MCF 10A (cell line): ENCODE measurements at regions not wholly inside any gene's neighbourhood (a gene's known extent, or its start where the extent isn't known, plus 50 kb on each side); places are given as distances from the start of the nearest gene placed in this dataset.

ENCODE experiments used
- BruUV-seq: library from RNA; stranded (reverse); fragments of 400-500 nt; replicated peaks from 2 replicates; lab custom pipeline; 2021; lab: Mats Ljungman, UMichigan
- CTCF ChIA-PET: fragments of 300-600 bp; sonication (Branson Sonifier 250); formaldehyde crosslinking; extraction: SDS; loops from one replicate; lab custom pipeline; 2021; ENCODE audit warnings: antibody characterized with exemption, inconsistent platforms; lab: Yijun Ruan, JAX
- POLR2A ChIA-PET: fragments of 300-600, 350-650 bp; sonication (Branson Sonifier 250); formaldehyde crosslinking; extraction: SDS; loops from one replicate; lab custom pipeline; 2020; ENCODE audit warnings: antibody characterized with exemption, inconsistent platforms; lab: Yijun Ruan, JAX
- DNase-seq: peaks from one replicate; pipeline ENCODE4 v3.0.0-alpha.2; 2018; ENCODE audit not compliant: unreplicated experiment
- H3K27ac Mint-ChIP-seq: one replicate; pipeline ENCODE4 v1.8.0; 2022; ENCODE audit warnings: mild to moderate bottlenecking, low read depth, mixed read lengths; ENCODE audit not compliant: unreplicated experiment
- H3K27me3 Mint-ChIP-seq: one replicate; pipeline ENCODE4 v1.8.0; 2022; ENCODE audit warnings: mixed read lengths; ENCODE audit not compliant: insufficient read depth, unreplicated experiment
- H3K36me3 Mint-ChIP-seq: one replicate; pipeline ENCODE4 v1.8.0; 2022; ENCODE audit warnings: mild to moderate bottlenecking, moderate library complexity, mixed read lengths; ENCODE audit not compliant: insufficient read depth, unreplicated experiment
- H3K4me1 Mint-ChIP-seq: one replicate; pipeline ENCODE4 v1.8.0; 2022; ENCODE audit warnings: mixed read lengths; ENCODE audit not compliant: insufficient read depth, unreplicated experiment
- H3K4me3 Mint-ChIP-seq: one replicate; pipeline ENCODE4 v1.8.0; 2022; ENCODE audit warnings: mild to moderate bottlenecking, moderate library complexity, mixed read lengths; ENCODE audit not compliant: unreplicated experiment
- H3K9me3 Mint-ChIP-seq: one replicate; pipeline ENCODE4 v1.8.0; 2022; ENCODE audit warnings: mixed read lengths; ENCODE audit not compliant: unreplicated experiment
- intact Hi-C: fragments of 100-400 bp; cut with micrococcal nuclease; formaldehyde crosslinking; loops from 2 replicates; pipeline ENCODE4 v1.14.1; 2022
- TF ChIP-seq, protein P1 (sequence below): fragments of 200-600 bp; IDR thresholded peaks from one replicate; pipeline ENCODE4 v1.8.0; 2022; ENCODE audit warnings: antibody characterized with exemption, mild to moderate bottlenecking; ENCODE audit not compliant: unreplicated experiment

DNA sequence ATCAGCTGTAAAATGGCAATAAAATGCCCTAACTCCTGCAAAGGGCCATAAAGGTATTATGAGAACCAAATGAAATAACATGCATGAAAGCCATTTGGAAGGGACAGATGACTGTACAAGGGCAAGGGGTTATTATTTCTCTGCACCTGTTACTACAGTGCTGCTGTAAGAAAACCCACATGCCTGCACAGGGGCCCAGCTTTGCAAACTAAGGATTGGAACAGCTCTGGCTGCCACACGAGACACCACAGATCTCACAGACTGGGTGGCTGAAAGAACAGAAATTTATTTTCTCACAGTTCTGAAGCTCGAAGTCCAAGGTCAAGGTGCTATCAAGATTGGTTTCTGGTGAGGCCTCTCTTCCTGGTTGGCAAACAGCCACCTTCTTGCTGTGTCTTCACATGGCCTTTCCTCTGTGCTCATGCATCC is 409.0 kb upstream of the NRP1 start:
- Mint-ChIP-seq H3K9me3 (no peaks in the 10 kb centered on the region), H3K36me3 (no peaks in the 10 kb centered on the region), H3K27ac (no peak overlapping the region), H3K27me3 (no peaks in the 10 kb centered on the region), H3K4me3 (no peak overlapping the region), H3K4me1 (no peaks in the 10 kb centered on the region)
- no TSS peak for BruUV-seq
- ChIA-PET CTCF (no interaction called here), POLR2A (no interaction called here)
- TF ChIP-seq, protein P1, sequence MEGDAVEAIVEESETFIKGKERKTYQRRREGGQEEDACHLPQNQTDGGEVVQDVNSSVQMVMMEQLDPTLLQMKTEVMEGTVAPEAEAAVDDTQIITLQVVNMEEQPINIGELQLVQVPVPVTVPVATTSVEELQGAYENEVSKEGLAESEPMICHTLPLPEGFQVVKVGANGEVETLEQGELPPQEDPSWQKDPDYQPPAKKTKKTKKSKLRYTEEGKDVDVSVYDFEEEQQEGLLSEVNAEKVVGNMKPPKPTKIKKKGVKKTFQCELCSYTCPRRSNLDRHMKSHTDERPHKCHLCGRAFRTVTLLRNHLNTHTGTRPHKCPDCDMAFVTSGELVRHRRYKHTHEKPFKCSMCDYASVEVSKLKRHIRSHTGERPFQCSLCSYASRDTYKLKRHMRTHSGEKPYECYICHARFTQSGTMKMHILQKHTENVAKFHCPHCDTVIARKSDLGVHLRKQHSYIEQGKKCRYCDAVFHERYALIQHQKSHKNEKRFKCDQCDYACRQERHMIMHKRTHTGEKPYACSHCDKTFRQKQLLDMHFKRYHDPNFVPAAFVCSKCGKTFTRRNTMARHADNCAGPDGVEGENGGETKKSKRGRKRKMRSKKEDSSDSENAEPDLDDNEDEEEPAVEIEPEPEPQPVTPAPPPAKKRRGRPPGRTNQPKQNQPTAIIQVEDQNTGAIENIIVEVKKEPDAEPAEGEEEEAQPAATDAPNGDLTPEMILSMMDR: no peak
- intact Hi-C loops: no loop called here
- no peak for DNase-seq

DNA sequence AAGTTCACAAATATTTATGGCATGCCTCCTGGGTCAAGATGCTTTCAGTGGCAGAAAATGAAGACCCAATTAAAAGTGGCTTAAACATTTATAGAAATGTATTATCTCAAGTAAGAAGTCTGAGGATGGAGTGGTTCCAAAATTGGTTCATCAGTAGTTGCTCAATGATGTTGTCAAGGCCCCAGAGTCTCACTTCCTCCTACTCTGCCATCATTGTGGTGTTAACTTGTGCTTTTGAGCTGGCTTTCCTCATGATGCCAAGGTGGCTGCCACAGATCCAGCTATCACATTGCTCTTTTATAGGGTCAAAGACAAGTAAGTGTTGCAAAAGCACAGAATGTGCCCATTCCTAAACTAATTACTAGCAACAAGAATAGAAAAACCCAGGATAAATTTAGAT is 404.6 kb upstream of the NRP1 start:
- POLR2A ChIA-PET: interaction anchor here (0.6 kb wide), 1 partner anchor 35 kb away, joined by 3 read pairs; no protein-coding TSS in a partner anchor
- intact Hi-C loops: no loop called here

DNA sequence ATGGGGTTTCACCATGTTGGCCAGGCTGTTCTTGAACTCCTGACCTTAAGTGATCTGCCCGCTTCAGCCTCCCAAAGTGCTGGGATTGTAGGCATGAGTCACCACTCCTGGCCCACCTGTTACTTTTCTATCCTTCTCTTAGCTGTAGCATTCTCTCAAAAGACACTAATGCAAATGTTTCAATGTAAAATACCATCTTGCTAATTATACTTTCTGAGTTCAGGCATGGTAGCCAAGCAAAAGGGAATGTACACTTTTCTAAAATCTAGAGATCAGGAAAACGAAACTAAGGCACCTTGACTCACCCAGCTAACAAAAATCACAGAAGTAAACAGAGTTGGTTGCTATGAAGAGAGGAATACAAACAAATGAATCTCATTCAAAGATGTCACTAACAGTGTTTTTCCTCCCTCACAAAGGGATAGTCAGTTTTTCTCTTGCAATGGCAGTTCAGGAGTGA is 401.0 kb upstream of the NRP1 start:
- TF ChIP-seq, protein P1: no peak
- CTCF ChIA-PET: no interaction called here

More for the DNA sequence above, 404.6 kb upstream of the NRP1 start:
- CTCF ChIA-PET: interaction anchor here (0.7 kb wide), 1 partner anchor 417 kb away, joined by 3 read pairs; no protein-coding TSS in a partner anchor
- no peaks in the 10 kb centered on the region for H3K36me3 Mint-ChIP-seq
- TF ChIP-seq, protein P1: no peak
- no TSS peak for BruUV-seq
- H3K4me1 Mint-ChIP-seq: peaks cover 8% of the 10 kb centered on the region
- no peaks in the 10 kb centered on the region for H3K9me3 Mint-ChIP-seq
- H3K27me3 Mint-ChIP-seq: no peaks in the 10 kb centered on the region
- H3K27ac Mint-ChIP-seq: no peak overlapping the region
- no peak overlapping the region for H3K4me3 Mint-ChIP-seq
- DNase-seq: no peak

DNA sequence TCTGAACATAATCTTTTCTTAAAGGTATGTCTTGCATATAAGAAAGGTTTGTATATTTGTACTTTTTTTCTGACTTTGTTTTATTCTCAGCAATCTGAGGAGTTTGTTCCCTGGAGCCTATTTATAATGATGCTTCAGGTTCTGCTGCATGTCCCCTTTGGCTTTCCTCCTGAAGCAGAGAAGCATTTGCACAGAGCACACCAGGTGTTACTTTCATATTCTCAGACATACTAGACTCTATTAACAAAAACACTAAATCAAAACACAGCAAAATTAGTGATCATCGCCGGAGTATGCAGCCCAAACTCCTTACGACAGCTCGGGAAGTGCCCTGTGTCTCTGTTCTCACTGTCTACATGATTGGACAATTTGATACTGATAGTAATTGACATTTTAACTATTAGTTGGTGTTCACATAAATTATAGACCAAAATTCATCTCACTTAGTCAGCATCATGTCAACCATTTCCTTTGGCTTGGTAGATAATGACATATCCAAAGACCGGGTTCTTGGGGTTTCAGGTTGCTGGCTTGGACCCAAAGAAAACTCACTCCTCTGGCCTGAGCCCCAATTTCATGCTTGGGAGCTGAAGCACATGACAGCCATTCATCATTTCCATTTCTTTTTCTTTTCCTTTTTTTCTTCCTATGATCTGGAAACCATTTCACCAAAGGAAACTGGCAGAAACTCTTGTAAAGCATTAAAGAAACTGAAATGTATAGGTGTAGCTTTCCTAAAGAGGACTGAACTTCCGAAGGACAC is 400.1 kb upstream of the NRP1 start:
- Mint-ChIP-seq H3K9me3 (no peaks in the 10 kb centered on the region), H3K4me3 (no peak overlapping the region), H3K27me3 (no peaks in the 10 kb centered on the region), H3K4me1 (peaks cover 8% of the 10 kb centered on the region), H3K36me3 (no peaks in the 10 kb centered on the region), H3K27ac (no peak overlapping the region)
- TF ChIP-seq, protein P1: no peak
- ChIA-PET POLR2A (no interaction called here), CTCF (no interaction called here)
- DNase-seq: peak; percentile 39
- no TSS peak for BruUV-seq
- intact Hi-C loops: no loop called here

More for the DNA sequence above, 401.0 kb upstream of the NRP1 start:
- intact Hi-C loops: no loop called here
- Mint-ChIP-seq H3K9me3 (no peaks in the 10 kb centered on the region), H3K27me3 (no peaks in the 10 kb centered on the region), H3K36me3 (no peaks in the 10 kb centered on the region), H3K4me3 (no peak overlapping the region), H3K4me1 (peaks cover 8% of the 10 kb centered on the region), H3K27ac (peak overlapping the region; percentile 4)
- no peak for DNase-seq
- POLR2A ChIA-PET: no interaction called here
- no TSS peak for BruUV-seq
